ENCODE measurements at regions not wholly inside any gene's neighbourhood (a gene's known extent, or its start where the extent isn't known, plus 50 kb on each side); places are given as distances from the start of the nearest gene placed in this dataset.
"Not testable (repeated sequence)": the region's sequence is repeated elsewhere in the genome, so short reads cannot be mapped to it uniquely, and the experiment has no call there.

DNA sequence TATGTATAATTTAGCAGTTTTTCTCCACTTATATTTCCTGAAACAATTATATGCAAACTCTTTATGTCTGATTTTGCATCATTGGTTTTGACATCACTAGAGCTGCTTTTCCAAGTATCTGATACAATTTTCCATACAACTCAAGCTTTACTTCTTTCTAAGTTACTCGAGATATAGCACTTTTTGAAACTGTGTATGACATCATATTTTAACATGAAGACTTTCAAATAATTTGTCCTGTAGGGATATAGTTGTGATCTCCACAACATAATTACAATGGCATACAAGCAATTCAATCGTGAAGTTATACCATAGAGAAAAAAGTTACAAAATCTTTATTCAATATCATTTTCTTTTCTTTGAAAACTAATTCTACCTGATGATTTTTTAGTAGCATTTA, 173.0 kb downstream of the LEPR start:
- no peak for DNase-seq

DNA sequence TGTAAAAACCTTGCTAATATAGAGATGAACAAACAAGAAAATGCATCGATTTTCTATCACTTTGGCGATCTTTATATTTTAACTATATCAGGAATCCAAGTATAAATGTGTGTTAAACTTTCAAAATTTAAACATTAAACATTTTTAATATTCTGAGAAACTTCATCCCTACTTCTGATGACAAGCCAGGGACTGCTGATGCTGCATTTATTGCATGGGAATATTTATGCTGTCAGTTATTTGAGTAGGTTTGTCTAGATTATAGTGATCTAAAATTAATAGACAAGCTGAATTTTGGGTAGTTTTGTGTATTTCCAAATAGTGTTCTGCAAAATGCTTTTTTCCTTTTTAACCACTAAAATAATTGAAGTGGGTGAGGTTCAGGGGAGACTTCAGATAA, 175.3 kb downstream of the LEPR start:
- DNase-seq: no peak

DNA sequence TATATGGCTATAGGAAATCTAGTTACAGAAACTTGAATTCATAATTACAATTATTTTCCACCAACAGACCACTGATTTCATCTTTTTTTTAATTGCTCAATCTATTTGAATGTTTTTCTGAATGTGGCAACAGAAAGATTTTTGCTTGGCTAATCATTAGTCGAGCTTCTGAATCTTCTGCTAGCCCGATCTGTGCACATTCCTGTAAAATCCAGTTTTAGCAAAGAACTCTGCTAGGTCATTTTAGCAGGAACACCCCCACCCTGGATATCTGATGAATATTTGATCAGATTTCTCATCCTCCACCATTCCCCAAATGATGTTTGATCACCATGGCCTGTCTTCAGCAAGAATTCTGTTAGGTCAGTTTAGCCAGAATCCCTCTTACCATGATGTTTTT, 176.3 kb downstream of the LEPR start:
- DNase-seq: no peak

DNA sequence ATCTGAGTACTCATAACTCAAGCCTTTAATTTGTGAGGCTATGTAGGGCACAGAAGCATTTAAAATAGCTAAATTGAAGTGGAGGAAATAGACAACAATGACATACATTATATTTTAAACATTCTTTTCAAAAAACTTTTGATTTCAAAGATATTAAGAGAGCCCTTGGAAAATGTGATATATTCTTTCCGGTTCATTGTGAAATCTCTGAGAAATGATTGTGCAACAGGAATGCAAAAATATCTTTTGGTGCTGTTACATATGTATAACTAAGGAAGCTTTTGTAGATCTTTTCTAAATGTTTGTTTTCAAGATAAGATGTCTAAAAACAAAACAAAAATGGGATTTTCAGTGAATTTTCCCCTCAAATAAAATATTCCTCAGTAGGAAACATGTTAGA, 185.2 kb downstream of the LEPR start:
- no peak for DNase-seq

DNA sequence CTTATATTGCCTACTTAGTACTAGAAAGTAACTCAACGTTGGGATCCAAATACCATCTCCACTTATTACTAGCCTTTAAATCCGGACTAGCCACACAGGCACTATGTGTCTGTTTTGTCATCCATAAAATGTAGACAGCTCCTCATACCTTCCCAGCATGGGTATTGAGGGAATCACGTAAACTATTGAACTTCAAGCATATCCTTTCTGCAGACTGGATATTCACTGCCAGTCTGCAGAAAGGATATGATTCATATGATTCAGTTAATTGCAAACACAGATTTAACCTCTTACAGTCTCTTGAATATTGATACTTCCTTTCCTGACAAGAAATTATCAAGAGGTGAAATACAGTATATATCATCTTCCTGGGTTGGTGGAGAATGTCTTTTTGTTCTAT, 186.0 kb downstream of the LEPR start:
- no peak for DNase-seq

DNA sequence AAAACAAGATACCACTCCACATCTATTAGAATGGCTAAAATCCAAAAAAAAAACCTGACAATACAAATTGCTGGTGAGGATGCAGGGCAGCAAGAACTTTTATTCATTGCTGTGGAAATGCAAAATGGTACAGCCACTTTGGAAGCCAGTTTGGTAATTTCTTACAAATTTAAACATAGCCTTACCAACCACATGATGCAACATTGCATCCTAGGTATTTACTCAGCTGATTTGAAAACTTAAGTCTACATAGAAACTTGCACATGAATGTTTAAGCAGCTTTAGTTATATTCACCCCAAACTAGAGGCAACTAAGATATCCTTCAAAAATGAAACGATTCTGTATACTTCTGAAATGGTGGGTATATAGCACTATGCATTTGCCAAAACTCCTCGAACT, 178.8 kb upstream of the PDE4B start:
- no peak for DNase-seq

DNA sequence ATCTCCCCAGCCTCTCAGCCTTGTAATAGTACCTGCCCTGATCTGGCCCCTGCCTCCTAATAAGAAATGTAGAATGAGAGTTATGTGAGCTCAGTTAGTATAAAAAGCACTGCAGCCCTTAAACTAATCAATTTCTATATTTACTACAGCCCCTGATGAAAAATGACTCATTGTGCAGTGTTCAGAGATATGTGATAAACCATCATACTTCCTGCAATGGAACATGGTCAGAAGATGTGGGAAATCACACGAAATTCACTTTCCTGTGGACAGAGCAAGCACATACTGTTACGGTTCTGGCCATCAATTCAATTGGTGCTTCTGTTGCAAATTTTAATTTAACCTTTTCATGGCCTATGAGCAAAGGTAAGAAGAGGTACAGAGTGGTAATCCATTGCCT, 176.8 kb upstream of the PDE4B start:
- DNase-seq: no peak

DNA sequence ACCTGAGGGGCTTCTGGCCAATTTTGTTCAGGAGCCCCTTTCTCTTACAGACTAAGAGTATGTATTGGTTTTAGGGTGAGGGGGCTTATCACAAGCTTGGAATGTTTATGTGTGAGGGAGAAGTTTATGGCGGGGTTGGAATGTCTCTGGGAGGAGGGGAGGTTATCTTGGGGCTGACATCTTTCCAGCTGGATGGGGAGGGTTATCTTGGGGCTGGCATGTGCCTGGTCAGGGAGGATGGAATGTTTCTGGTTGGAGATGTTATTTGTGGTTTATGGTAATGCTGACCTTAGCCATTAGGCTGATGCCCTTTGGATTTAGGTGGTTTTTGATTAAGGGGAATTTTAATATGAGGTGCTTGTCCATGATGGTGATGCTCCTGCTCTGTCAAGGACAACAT, 171.0 kb upstream of the PDE4B start:
- DNase-seq: not testable (repeated sequence)

DNA sequence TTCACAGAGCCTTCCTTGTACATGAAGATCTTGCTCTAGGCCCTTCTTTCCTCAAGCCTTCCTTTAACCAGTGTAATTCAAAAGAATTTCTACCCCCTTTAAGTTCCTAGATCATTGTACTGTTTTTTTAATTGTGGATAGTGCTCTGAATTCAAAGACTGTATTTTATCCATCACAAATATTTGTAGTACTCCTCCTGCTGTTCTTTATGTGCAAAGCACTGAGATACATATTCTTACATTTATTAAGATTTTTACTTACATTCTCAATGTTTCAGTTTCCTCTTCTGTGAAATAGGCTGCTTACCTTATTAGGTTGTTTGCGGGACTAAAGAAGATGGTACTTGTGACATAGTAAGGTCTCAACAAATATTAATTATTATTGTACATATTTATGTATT, 168.8 kb upstream of the PDE4B start:
- no peak for DNase-seq

DNA sequence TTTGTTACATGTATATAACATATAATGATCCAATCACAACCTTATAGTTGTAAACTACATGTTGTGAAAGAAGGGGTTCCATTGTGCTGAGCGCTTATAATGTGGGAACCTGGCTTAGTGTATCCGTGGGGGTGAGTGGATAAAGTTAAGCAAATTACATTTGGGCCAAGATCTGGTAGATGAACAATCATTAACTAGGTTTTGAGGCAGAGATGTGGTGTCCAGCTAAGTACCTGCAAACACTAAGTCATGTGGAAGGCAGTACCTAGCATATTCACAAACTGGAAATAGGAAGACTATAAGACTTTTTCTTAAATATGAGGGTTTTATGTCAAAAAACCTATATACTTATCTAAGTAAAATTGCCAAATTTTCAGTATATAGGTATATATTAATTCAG, 167.2 kb upstream of the PDE4B start:
- DNase-seq: no peak

DNA sequence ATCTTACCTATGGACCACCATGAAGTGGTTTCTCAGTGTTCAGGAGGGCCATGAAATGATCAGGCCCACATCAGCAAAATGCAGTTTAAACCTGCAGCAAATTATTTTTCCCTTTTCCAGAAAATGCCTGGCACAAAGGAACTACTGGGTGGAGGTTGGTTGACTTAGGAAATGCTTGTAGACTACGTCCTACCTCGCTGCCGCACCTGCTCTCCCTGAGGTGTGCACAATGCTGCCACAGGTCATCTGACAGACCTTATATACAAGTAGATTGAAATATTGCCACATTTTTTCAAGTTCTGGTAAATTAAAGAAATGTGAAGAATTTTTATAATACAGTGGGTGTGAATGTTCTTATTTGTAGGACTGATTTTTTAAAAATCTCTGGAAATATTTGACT, 166.7 kb upstream of the PDE4B start:
- no peak for DNase-seq

DNA sequence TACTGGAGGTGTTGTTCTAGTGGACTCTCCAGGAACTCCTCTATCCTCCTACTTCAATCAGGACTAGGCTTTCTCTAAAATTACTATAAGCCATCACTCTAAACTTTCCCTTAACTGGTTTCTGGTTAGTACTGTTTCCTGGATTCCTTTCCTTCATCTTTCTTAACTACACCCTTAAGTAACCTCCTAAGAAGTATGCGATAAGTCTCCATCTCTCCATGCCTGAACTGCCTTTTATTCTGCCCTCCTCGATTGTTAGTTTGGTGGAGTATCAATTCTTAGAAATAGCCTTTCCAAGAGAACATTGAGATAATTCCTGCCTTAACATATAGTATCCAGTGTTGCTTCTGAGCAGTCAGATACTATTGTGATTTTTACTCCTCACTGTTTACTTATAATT, 162.9 kb upstream of the PDE4B start:
- no peak for DNase-seq

DNA sequence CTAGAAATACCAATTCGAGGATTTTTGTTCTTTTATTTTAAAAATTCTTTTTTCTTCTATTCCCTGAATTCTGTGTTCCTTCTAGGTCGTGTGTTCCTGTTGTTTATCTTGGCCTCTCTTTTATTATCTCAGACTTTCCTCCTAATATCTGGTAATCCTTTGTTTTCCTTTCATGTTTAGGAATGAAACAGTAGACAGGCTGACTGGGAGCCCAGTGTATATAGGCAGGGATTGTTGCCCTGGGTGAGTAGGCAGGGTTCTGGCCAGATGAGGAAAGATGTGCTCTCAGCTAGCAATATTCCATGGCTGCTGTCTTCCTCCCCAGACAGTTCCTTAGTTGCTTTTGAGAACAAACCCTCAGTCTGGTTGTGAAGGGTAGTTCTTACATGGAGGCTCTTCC, 161.8 kb upstream of the PDE4B start:
- no peak for DNase-seq

DNA sequence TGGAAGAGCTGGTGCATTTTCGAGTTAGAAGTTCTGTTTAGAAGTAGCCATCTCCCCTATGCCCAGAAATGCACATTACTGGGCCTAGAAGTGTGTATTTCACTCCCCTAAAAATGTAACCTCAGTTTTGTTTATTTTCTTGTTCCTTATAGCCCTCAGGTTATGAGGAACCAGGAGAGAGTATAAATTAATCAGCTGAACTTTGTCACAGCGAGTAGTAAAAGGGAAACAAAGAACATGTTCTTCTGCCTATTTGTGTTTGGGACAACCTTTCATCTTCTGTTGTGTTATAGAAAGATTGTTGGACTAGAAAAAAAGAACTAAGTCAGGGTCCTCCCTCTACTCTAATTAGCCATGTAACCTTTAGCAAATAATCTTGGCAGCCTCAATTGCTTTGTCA, 160.5 kb upstream of the PDE4B start:
- DNase-seq: no peak

DNA sequence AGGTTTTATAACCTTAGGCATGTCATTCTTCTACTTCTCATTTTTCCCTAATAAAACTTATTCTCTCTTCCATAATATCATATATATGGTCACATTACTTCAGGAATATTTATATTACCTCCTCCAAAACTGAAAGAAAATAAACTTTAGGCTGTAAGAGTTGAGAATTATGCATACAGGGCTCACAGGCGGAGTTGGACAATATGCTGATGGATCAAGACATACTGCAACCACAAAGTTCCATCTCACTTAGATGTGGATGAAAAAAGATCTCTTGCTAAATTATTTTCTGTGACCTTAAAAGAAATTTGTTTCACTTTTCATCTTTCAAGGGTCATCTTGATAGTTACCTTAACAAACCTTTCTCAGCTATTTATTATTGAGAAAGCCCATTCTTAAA, 152.6 kb upstream of the PDE4B start:
- no peak for DNase-seq

DNA sequence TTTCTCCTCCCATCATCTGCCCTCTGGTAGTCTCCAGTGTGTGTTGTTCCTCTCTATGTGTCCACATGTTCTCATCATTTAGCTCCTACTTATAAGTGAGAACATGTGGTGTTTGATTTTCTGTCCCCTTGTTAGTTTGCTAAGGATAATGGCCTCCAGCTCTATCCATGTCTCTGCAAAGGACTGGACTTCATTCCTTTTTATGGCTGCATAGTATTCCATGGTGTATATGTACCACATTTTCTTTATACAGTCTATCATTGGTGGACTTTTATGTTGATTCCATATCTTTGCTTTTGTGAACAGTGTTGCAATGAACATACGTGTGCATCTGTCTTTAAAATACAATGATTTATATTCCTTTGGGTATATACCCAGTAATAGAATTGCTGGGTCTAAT, 143.5 kb upstream of the PDE4B start:
- not testable (repeated sequence) for DNase-seq

DNA sequence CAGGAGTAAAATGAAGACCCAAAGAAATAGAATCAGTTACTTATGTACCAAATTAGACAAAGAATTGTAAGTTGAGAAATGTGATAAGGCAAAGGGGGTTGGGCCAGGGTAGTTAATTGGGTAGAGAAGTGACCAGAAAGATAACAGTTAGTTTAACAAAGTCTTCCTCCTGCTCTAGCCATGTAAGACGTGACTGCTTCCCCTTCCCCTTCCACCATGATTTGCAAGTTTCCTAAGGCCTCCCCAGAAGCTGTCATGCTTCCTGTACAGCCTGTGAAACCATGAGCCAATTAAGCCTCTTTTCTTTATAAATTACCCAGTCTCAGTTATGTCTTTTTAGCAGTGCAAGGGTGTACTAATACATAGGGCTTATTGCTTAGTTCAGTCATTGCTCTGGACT, 142.0 kb upstream of the PDE4B start:
- no peak for DNase-seq

DNA sequence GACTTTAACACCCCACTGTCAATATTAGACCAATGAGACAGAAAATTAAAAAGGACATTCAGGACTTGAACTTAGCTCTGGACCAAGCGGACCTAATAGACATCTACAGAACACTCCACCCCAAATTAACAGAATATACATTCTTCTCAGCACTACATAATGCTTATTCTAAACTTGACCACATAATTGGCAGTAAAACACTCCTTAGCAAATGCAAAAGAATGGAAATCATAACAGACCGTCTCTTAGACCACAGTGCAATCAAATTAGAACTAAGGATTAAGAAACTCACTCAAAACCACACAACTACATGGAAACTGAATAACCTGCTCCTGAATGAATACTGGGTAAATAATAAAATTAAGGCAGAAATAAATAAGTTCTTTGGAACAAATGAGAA, 138.2 kb upstream of the PDE4B start:
- DNase-seq: not testable (repeated sequence)

DNA sequence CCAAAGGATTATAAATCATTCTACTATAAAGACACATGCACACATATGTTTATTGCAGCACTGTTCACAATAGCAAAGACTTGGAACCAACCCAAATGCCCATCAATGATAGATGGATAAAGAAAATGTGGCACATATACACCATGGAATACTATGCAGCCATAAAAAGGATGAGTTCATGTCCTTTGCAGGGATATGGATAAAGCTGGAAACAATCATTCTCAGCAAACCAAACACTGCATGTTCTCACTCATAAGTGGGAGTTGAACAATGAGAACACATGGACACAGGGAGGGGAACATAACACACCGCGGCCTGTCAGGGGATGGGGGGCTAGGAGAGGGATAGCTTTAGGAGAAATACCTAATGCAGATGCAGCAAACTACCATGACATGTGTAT, 135.1 kb upstream of the PDE4B start:
- DNase-seq: not testable (repeated sequence)

DNA sequence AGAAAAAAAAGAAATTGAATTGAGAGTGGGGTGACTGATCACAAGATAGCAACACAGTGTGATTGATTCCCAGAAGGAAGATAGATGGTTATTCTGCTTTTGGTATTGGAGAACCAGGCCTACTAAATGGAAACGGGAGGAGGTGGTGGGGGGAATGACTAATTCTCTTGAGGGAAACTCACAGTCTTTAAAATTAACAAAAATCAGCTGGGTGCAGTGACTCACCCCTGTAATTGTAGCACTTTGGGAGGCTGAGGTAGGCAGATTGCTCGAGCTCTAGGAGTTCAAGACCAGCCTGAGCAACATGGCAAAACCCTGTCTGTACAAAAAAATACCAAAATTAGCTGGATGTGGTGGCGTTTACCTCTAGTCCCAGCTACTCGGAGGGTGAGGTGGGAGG, 134.6 kb upstream of the PDE4B start:
- DNase-seq: no peak

DNA sequence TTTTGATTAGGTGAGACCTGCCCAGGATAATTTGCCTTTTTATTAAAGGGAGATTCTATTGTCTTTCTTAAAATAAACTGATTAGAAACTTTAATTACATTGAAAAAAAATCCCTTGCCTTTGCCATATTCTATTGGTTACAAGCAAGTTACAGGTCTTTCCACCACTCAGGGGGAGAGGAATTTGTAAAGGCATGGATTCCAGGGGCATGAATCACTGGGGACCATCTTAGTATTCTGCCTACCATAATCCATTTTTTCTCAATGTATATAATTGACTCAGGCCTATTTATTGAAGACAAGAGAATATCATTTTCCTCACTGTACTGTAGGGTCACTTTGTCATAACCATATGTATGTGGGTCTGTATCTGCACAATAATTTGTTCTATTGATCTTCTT, 124.3 kb upstream of the PDE4B start:
- DNase-seq: no peak

DNA sequence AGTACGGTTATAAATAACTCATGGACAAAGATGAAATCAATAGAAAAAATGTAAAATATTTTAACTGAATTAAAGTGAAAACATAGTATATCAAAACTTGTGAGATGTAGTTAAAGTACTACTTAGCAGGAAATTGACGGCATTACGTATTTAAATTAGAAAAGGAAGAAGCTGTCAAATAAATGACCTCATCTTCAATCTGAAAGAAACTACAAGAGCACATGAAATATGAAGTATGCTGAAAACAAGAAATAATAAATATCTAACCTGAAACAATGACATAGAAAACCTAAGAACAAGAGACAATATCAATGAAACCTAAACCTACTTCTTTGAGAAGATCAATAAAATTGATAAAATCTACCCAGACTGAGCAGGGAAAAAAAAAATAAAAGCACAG, 122.2 kb upstream of the PDE4B start:
- no peak for DNase-seq

DNA sequence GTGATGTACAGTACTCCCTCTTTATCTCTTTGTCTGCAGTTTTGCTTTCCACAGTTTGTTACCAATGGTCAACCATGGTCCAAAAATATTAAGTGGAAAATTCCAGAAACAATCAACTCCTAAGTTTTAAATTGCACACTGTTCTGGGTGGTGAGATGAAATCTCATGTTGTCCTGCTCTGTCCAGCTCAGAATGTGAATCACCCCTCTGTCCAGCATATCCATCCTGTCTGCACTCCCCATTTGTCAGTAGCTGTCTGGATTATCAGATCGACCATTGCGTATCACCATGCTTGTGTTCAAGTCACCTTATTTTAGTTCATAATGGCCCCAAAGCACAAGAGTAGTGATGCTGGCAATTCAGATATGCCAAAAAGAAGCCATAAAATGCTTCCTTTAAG, 118.2 kb upstream of the PDE4B start:
- DNase-seq: no peak

DNA sequence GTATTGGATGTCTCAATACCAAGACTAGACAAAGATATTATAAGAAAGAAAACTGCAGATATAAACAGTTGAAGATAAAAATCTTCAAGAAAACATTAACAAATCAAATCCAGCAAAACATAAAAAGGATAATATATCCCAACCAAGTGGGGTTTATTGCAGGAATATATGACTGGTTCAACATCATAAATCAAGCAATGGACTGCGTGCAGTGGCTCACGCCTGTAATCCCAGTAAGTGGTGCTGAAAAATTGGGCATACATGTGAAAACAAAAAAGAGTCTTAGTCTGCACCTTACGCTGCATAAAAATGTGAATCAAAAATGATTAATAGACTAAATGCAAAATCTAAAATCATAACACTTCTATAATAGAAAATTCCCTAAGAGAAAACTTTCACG, 112.9 kb upstream of the PDE4B start:
- DNase-seq: no peak

DNA sequence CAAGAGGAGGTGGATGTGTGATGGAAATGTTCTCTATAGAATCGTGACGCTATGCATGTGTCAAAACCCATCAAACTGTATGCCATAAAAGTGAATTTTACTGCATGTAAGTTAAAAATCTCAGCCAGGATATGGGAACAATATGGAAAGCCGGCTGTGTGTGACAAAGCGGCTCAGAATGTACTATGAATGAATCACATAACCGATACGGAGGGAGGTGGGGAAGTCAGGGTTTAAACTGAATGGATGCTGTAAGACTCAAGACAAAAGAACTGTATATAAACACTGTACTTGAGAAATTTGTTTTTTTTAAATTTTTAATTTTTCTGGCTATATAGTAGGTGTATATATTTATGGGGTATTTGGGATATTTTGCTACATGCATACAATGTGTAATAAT, 111.6 kb upstream of the PDE4B start:
- no peak for DNase-seq

DNA sequence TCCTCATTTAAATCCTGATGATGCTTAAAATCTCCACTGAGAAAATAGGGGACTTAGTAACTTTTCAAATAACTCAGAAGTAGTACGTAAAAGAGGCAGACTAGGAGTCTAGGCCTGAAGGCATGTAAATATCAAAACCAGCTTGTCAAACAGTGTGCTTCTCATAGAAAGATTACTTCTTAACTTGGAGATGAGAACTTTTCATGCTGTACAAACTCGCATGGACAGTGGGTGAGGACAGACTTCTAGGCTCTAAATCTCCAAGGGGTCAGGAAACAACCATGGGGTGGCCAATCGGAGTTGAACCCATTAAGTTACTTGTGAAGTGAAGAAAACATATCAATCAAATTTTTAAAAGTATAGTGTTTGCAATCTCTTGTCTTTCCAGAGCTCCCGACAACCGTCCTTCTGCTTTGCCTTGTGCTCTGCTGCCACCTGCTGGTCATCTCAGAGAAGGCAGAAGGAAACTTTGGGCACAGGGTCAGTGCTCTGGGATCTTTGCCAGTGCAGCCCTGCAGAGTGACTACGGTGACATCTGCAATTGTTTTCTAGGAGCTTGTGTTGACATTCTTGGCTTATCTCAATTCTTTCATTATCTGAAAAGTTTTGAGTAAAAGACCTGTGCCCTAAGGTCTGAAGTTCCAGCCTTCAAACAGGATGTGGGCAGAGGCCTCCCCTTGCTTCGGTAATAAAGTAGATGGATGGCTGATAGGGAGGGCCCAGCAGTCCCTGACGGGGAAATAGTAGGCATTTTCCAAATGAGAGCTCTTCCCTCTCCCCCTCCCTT, 105.1 kb upstream of the PDE4B start:
- DNase-seq: peak; percentile 78
